Osteoblast (primary cell): ENCODE measurements at regions not wholly inside any gene's neighbourhood (a gene's known extent, or its start where the extent isn't known, plus 50 kb on each side); places are given as distances from the start of the nearest gene placed in this dataset.

Source experiments
- DNase-seq: peaks from one replicate; pipeline ENCODE4 v3.0.0; 2011; ENCODE audit warnings: low spot score, mixed read lengths; ENCODE audit not compliant: insufficient read length; ENCODE audit errors: missing footprints
- H2AFZ ChIP-seq: 2 replicates; pipeline ENCODE4 v1.6.0; 2011; ENCODE audit warnings: mild to moderate bottlenecking, low read length
- H3K27ac ChIP-seq: 2 replicates; pipeline ENCODE4 v1.5.1; 2011; ENCODE audit warnings: mild to moderate bottlenecking, low read depth, low read length, moderate library complexity
- H3K27me3 ChIP-seq: 2 replicates; pipeline ENCODE4 v1.6.0; 2012; ENCODE audit warnings: mild to moderate bottlenecking, control low read depth, inconsistent platforms, low read length, moderate library complexity; ENCODE audit not compliant: insufficient read depth
- H3K36me3 ChIP-seq: 2 replicates; pipeline ENCODE4 v1.5.1; 2011; ENCODE audit warnings: mild to moderate bottlenecking, low read length, control low read depth, moderate library complexity; ENCODE audit not compliant: insufficient read depth
- H3K4me1 ChIP-seq: 2 replicates; pipeline ENCODE4 v1.5.1; 2011; ENCODE audit warnings: mild to moderate bottlenecking, low read length, control low read depth, moderate library complexity; ENCODE audit not compliant: insufficient read depth
- H3K4me2 ChIP-seq: 2 replicates; pipeline ENCODE4 v1.6.0; 2011; ENCODE audit warnings: mild to moderate bottlenecking, low read length; ENCODE audit not compliant: insufficient read depth
- H3K4me3 ChIP-seq: fragments of 200-600 bp; sonication (generic); 3 replicates; pipeline ENCODE4 v1.5.1; 2012; ENCODE audit warnings: mild to moderate bottlenecking, low read length, inconsistent platforms; ENCODE audit not compliant: insufficient read depth
- H3K79me2 ChIP-seq: 2 replicates; pipeline ENCODE4 v1.6.0; 2012; ENCODE audit warnings: mild to moderate bottlenecking, low read length, control low read depth, inconsistent platforms; ENCODE audit not compliant: insufficient read depth
- H3K9me3 ChIP-seq: 2 replicates; pipeline ENCODE4 v1.5.1; 2011; ENCODE audit warnings: low read depth, low read length, control low read depth
- H4K20me1 ChIP-seq: 2 replicates; pipeline ENCODE4 v1.6.0; 2012; ENCODE audit warnings: mild to moderate bottlenecking, low read length, control low read depth; ENCODE audit not compliant: insufficient read depth
- TF ChIP-seq, protein P1 (sequence below): IDR thresholded peaks from 2 replicates; pipeline ENCODE4 v1.5.1; 2011; ENCODE audit warnings: mild to moderate bottlenecking, low read depth, low read length, moderate library complexity; ENCODE audit errors: extremely low read depth

DNA sequence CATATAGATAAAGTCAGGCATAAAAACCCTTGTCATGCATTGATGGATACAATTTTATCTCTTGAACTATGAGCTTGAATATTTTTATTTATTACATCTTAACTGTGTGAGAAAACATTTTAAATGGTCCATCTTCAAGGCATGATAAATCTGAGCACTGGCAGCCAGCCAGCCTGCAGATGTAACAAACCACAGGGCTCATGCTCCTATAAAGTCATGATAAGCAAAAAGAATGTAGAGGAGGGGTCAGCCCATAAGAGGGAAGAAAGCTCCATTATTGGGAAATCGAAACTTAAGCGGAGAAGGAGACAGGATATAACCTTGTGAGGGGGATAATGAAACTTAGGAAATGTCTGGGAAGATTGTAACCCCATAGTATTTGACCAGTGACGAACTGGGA lies 839.0 kb downstream of the LRRIQ3 start:
- H2AFZ ChIP-seq: no peak overlapping the region
- no peak overlapping the region for H3K27ac ChIP-seq
- no peaks in the 10 kb centered on the region for H3K79me2 ChIP-seq
- no peaks in the 10 kb centered on the region for H3K27me3 ChIP-seq
- TF ChIP-seq, protein P1, sequence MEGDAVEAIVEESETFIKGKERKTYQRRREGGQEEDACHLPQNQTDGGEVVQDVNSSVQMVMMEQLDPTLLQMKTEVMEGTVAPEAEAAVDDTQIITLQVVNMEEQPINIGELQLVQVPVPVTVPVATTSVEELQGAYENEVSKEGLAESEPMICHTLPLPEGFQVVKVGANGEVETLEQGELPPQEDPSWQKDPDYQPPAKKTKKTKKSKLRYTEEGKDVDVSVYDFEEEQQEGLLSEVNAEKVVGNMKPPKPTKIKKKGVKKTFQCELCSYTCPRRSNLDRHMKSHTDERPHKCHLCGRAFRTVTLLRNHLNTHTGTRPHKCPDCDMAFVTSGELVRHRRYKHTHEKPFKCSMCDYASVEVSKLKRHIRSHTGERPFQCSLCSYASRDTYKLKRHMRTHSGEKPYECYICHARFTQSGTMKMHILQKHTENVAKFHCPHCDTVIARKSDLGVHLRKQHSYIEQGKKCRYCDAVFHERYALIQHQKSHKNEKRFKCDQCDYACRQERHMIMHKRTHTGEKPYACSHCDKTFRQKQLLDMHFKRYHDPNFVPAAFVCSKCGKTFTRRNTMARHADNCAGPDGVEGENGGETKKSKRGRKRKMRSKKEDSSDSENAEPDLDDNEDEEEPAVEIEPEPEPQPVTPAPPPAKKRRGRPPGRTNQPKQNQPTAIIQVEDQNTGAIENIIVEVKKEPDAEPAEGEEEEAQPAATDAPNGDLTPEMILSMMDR: no peak
- H3K4me2 ChIP-seq: no peak overlapping the region
- no peak overlapping the region for H3K4me3 ChIP-seq
- no peaks in the 10 kb centered on the region for H4K20me1 ChIP-seq
- DNase-seq: no peak
- no peaks in the 10 kb centered on the region for H3K36me3 ChIP-seq
- H3K4me1 ChIP-seq: no peaks in the 10 kb centered on the region
- H3K9me3 ChIP-seq: no peaks in the 10 kb centered on the region

DNA sequence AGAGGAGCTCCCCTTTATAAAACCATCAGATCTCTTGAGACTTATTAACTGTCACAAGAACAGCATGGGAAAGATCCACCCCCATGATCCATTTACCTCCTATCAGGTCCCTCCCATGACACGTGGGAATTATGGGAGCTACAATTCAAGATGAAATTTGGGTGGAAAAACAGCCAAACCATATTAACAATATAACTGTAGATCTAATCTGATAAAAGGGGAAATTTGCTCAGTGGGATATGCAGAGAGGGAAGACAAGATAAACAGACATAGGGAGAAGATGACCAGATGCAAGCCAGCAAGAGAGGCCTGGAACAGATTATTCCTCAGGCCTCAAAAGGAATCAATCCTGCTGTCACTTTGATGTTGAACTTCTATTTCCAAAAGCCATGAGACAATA lies 841.5 kb downstream of the LRRIQ3 start:
- H4K20me1 ChIP-seq: no peaks in the 10 kb centered on the region
- no peak overlapping the region for H3K27ac ChIP-seq
- H2AFZ ChIP-seq: no peak overlapping the region
- DNase-seq: no peak
- no peaks in the 10 kb centered on the region for H3K4me1 ChIP-seq
- H3K4me2 ChIP-seq: no peak overlapping the region
- no peak overlapping the region for H3K4me3 ChIP-seq
- no peaks in the 10 kb centered on the region for H3K27me3 ChIP-seq
- H3K9me3 ChIP-seq: no peaks in the 10 kb centered on the region
- no peaks in the 10 kb centered on the region for H3K79me2 ChIP-seq
- H3K36me3 ChIP-seq: no peaks in the 10 kb centered on the region
- TF ChIP-seq, protein P1: no peak

DNA sequence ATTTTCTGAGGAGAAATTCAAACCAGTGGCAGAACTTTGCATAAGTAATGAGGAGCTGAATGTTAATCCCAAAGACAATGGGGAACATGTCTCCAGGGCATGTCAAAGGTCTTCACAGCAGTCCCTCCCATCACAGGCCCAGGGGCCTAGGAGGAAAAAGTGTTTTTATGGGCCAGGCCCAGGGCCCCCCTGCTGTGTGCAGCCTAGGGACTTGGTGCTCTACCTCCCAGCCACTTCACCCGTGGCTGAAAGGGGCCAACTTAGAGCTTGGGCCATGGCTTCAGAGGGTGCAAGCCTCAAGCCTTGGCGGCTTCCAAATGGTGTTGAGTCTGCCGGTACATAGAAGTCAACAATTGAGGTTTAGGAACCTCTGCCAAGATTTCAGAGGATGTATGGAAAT lies 854.0 kb downstream of the LRRIQ3 start:
- Histone ChIP-seq H4K20me1 (no peaks in the 10 kb centered on the region), H3K36me3 (no peaks in the 10 kb centered on the region), H3K27me3 (no peaks in the 10 kb centered on the region), H3K4me2 (no peak overlapping the region), H3K4me1 (no peaks in the 10 kb centered on the region), H3K4me3 (no peak overlapping the region), H2AFZ (no peak overlapping the region), H3K79me2 (no peaks in the 10 kb centered on the region), H3K27ac (no peak overlapping the region), H3K9me3 (peaks cover 2% of the 10 kb centered on the region)
- DNase-seq: no peak
- TF ChIP-seq, protein P1: no peak

DNA sequence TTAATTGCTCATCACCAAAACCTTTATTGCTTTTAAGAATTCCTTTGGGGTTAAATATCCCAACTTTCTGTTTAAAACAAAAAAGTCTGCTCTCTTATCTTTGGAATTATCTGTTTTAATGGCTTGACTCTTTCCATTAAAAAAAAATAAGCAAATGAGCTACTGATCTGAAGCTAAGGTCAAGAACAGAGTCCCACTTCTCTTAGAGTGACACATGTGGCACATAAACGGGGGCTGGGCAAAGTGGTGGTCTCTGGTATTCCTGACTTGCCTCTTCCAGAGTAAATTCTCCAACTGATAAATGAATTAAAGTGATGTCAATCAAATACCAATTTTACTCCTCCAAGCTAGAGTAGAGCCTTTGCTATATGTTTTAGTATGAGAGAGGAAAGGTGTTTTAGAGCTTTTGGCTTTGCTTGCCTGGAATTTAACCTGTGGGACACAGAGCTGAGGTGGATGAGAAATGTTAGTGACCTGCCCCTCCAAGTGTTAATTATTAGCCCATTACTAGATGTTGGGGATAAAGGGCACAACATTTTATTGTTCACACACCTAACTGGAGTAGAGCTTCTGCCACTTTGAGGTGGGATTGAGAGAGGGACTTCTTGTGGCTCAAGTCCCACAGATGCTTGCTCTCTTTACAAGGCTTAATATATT lies 864.0 kb downstream of the LRRIQ3 start:
- TF ChIP-seq, protein P1: no peak

More for the DNA sequence above, 864.0 kb downstream of the LRRIQ3 start:
- H3K9me3 ChIP-seq: no peaks in the 10 kb centered on the region
- H3K4me2 ChIP-seq: no peak overlapping the region
- no peaks in the 10 kb centered on the region for H3K36me3 ChIP-seq
- H4K20me1 ChIP-seq: no peaks in the 10 kb centered on the region
- H3K27ac ChIP-seq: no peak overlapping the region
- no peaks in the 10 kb centered on the region for H3K79me2 ChIP-seq
- no peak overlapping the region for H3K4me3 ChIP-seq
- DNase-seq: no peak
- no peaks in the 10 kb centered on the region for H3K27me3 ChIP-seq
- no peaks in the 10 kb centered on the region for H3K4me1 ChIP-seq
- H2AFZ ChIP-seq: no peak overlapping the region
